C4-2B (cell line): ENCODE measurements at regions not wholly inside any gene's neighbourhood (a gene's known extent, or its start where the extent isn't known, plus 50 kb on each side); places are given as distances from the start of the nearest gene placed in this dataset.

ENCODE experiments used
- H3K27ac ChIP-seq: fragments of 450-650 bp; 2 replicates; pipeline ENCODE4 v1.5.1; 2017
- CTCF ChIP-seq: fragments of 450-650 bp; conservative IDR thresholded peaks from 2 replicates; pipeline ENCODE4 v1.5.1; 2017; ENCODE audit warnings: mild to moderate bottlenecking
- ZFX ChIP-seq: fragments of 450-650 bp; IDR thresholded peaks from 2 replicates; pipeline ENCODE4 v1.6.1; 2017

GRCh38 chr5:142420561-142421227, 95.9 kb upstream of the SPRY4 start:
- H3K27ac ChIP-seq: no peak overlapping the region
- TF ChIP-seq CTCF (no peak), ZFX (no peak)

GRCh38 chr5:142412581-142412980, 87.8 kb upstream of the SPRY4 start:
- no peak overlapping the region for H3K27ac ChIP-seq
- no peak for TF ChIP-seq ZFX
- no peak for TF ChIP-seq CTCF

GRCh38 chr5:142411656-142412425, 87.0 kb upstream of the SPRY4 start:
- TF ChIP-seq ZFX: no peak
- TF ChIP-seq CTCF: no peak
- no peak overlapping the region for H3K27ac ChIP-seq

GRCh38 chr5:142411103-142411502, 86.3 kb upstream of the SPRY4 start:
- TF ChIP-seq ZFX (no peak), CTCF (no peak)
- H3K27ac ChIP-seq: no peak overlapping the region

- no peak overlapping the region for H3K27ac ChIP-seq
- TF ChIP-seq ZFX (no peak), CTCF (no peak)
Measured at GRCh38 chr5:142408981-142409481, 84.2 kb upstream of the SPRY4 start.

- TF ChIP-seq CTCF (no peak), ZFX (no peak)
- no peak overlapping the region for H3K27ac ChIP-seq
Measured at GRCh38 chr5:142408536-142408935, 83.7 kb upstream of the SPRY4 start.

GRCh38 chr5:142405814-142406395, 81.1 kb upstream of the SPRY4 start:
- TF ChIP-seq ZFX (no peak), CTCF (no peak)

More at GRCh38 chr5:142405814-142406395, 81.1 kb upstream of the SPRY4 start:
- H3K27ac ChIP-seq: no peak overlapping the region
